HG03439 (cell line): ENCODE measurements at regions not wholly inside any gene's neighbourhood (a gene's known extent, or its start where the extent isn't known, plus 50 kb on each side); places are given as distances from the start of the nearest gene placed in this dataset.

Source experiments
- ATAC-seq: cut with Tn5 transposase; IDR thresholded peaks from one replicate; pipeline ENCODE4 v1.9.1; 2021; ENCODE audit warnings: mild to moderate bottlenecking, moderate library complexity; ENCODE audit not compliant: unreplicated experiment

DNA sequence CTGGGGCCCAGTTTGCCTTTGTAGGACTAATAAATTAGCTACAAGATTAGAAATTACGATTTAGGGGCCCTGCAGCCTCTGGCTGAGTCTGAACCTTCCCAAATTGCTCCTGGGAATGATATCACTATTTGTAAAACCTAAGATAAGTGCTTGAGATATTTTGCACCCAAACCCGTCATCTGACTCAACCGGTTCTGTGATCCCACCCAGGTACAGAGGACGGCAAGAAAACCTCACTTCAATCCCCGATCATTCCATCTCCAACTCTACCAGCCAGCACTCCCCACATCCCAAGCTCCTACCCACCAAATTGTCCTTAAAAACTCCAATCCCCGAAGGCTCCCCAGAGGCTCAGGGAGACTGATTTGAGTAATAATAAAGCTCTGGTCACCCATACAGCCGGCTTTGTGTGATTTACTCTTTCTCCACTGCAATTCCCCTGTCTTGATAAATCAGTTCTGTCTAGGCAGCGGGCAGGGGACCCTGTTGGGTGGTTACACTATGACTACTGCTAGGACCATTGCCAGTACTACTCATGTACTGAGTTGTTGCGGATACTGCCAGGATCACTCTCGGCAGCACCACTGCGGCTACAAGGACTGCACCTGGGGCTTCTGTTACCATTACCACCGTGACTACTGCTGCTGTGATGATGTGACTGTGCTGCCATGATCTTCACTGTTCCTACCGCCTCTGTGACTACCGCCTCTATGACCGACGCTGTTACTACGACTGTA is 73.1 kb downstream of the IRF8 start:
- no peak for ATAC-seq

DNA sequence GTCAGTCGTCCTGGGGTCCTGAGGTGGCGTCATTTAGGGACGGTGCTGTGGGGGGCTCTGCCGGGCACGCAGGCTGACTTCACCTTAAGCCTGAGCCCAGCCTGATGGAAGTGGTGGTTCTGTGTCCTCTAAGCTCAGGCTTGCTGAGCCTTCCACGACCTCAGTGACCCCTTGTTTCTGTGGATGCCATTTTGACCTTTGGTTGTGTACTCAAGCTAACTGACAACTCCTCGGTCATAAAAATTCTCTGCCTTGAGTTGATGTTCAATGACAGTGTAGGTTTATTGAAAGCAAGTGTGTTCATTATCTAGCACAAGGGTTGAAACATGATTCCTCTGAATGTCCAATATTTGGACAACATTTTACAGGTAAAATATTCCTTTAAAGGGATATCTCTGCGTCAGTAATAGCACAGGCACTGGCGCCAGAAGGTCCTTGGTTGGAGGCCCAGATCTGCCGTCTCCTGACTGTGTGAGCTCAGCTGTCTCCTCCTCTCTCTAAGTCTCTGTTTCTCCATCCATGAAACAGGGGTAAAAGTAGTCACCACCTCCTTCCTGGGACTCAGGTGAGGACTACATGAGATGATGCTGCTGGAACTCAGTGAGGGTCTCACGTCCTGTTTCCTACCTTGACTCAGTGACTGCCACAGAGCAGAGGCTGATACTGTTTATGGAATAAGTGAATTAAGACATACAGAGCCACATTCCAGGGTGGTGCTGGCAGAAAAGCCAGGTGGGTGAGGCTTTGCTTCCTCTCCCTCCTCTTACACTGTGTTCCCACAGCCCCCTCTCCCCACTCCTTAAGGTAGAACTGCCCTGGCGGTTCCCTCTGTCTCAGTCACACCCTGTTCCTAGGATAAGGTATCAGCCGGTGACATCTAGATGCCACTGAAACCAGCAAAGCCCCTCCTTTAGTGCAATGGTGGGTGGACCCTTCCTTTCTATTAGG is 75.7 kb downstream of the IRF8 start:
- no peak for ATAC-seq

DNA sequence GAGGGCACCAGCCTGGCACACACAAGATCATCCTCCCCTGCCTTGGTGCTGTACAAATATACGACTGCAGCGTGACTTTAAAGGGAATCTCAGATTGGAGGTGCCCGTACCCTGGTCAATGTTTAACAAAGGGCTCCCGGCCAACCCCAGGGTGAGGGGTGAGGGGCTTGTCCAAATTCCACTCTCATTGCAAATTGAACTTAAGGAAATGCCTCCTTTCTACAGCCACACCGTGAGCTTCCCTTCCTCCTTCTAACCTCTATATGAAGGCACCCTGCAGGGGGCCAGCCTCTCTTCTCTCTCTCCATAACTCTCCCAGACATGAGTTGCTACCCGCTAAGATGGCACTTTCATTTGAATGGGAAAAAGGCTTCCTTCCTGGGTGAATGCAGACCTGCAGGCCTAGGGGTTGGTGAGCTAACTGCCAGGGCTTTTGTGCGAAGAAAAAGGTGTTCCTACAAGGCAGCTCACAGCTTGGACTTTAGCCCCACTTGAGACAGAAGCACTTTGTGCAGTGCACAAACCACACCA is 76.6 kb downstream of the IRF8 start:
- no peak for ATAC-seq

DNA sequence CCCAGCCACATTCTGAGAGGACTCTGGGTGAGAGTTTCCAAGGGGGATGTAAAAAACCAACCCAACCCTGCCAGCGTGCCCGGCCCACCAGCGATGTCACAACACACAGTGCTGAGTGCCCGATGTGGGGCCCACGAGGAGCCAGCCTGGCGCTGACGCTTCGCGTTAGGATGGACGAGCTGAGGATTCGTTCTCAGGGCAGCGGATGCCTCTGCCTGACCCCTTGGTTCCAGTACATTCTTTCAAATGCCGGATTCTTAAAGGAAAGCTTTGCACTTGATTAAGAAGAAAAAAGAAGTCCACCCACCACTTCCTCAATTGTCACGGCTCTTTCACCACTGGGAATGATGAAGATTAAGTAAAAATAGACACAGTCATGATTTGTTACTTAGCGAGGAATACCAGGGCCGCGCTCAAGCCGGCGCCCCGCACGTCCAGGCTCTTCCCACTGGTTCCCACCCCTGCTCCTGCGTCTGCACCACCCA is 79.4 kb downstream of the IRF8 start:
- no peak for ATAC-seq

DNA sequence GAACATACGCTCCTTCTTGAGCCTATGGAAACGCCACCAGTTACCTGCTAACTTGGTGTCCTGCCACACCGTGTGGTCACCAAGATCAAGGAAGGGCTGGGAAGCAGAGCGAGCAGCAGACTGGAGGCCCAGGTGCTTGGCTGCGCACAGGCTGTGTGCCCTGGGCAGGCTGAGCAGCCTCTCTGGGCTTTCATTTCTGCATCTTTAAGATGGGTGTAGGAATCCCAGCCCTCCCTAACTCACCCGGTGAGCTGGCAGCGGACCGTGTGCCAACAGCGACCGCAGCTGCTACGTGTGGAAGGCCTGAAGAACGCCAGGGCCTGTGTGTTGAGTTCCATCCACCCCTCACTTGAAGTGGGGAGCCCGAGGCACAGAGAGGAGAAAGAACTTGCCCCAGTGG is 80.0 kb downstream of the IRF8 start:
- ATAC-seq, result no peak

DNA sequence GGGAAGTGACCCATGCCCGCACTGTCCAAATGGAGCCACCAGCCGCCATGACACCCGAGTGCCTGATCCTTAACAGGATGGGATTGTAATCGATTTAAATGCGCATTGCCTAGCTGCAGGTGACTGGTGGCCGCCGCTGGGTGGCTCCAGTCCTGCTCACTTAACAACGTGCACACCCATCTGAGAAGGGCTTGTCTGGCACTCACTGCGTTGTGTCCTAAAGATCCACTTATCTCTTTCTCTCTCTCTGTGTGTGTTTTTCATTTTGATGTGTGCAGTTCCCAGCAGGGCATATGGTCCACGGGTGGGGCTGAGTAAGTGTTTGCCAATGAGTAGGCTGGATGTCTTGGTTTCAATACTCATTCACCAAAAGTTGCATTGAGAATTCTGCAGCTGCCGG is 80.6 kb downstream of the IRF8 start:
- no peak for ATAC-seq

DNA sequence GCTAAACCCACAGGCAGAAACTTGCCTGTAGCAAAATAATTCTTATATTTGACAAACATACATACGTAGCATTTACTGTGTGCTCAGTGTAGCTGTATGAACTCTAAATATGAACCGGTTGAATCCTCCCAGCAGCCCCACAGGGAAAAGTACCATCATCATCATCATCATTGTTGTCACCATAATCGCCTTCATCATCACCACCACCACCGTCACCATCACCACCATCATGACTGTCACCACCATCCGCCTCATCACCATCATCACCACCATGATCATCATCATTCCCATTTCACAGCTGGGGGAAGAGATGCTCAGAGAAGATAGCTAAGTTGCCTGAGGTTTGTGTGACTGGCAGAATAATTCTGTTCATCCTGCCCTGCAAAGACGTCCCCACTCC is 81.7 kb downstream of the IRF8 start:
- ATAC-seq, result no peak

DNA sequence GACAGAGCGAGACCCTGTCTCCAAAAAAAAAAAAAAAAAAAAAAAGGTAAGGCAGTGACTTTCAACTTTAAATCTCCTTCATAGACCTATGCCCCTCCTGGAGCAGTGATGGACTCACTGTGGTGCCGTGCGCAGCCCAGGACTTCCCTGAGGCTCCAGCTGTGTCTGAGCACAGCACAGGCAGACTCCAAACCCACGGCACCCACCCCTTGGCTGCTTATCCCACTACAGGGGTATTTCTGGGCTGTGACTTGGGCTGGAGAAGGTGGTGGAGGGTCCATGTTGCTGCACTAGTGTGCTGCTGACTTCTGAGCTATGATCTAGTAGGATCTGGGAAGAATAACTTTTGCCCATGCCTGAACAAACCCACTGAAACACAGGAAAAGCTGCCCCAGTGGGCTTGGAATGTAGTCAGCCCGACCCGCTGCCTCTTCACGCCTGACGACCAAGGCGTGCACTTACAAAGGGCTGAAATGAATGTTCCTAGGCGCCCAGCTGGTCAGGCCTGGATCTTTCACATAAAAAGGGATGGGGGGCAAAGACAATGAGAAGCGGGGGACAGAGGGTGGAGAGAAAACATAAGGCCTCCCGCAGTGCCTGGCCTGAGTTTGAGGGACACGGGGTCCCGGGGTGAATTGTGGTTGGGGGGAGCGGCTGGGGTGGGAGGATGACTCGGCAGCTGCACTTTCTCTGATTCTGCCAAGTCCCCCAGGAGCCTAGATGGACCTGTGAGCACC is 83.0 kb downstream of the IRF8 start:
- no peak for ATAC-seq

DNA sequence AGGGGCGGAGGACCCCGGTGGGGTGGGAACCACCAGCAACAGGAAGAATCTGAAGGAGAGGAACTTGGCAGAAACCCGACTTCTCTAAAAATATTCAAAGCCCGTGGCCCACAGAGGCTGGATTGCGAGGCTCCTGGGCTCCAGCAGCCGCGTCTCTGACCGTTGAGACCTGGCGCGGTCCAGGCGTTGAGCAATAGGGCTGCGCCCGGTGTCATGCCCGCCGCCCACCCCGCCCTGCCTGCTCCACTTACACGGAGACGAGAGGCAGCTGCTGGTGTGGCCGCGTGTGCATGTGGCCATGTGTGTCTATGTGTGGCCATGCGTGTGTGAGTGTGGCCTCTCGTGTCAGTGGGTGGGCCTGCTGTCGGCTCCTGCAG is 83.6 kb downstream of the IRF8 start:
- no peak for ATAC-seq

DNA sequence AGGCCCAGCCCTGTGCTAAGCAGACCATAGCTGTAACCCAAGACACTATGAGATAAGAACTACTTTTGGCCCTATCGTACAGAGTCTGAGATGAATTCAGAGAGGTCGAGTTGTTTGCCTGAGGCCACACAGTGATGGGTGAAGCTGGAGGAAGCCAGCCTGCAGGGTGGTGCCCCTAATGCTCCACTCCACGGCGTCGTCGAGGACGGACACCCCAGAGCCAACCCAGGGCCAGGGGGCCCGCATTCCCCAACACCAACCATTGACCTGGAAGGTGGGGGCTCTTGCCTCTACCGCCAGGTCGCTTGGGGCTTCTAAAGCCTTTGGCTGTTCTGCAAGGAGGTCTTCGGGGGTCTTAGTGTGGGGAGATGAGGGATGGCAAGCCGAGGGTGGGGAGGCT is 84.1 kb downstream of the IRF8 start:
- no peak for ATAC-seq

DNA sequence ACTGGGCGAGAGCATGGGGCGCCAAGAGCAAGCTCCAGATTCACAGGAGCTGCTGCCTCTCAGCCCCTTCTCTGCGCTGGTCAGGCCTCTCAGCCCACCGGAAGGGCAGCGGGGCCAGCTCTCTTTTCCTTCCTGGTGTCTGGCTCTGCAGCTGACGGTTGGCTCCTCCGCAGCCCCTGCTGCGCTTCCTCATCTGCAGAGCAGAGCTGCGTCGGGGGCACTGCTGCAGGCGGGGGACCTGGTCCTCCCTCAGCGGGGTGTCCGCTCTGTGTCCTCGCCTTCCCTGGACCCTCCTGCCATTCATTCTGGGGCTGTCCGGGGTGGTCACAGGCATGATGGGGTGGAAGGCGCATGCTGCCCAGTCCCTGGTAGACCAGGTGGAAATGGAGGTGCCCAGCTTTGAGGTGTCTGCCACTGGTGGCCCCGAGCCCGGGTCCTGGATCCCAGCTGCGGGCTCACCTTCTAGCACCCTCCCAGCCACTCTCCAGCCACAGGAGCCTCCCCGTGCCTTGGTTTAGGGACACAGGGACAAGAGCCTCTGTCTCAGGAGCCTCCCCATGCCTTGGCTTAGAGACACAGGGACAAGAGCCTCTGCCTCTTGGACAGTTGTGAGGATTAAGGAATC is 84.8 kb downstream of the IRF8 start:
- no peak for ATAC-seq

DNA sequence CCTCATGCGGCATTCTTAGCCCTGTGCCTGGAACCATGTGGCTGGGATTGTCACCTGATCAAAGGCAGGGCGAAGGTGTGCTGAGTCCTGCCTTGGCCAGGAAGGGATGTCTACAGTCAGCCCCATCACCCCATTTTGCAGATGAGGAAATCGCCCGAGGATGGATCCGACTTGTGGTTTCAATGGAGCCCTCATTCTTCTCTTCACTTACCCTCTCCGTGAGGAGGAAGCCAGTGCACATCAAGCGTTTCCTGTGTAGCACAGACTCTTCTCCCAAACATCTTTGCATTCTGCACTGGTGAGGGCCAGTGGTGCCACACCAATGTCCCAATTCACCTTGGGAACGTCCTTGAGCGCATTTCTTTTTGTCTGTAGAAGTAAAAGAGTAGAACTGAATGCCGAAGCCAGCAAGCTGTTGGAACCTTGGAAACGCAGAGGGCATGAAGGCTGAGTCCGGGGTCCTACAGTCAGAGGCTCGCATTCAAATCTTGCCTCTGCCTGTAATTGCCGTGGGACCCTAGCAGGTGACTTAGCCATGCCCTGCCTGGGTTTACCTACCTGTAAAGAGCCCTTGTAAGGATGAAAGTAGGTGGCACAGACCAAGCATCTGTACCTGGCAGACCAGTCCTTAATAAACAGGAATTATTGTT is 85.4 kb downstream of the IRF8 start:
- ATAC-seq, result no peak

DNA sequence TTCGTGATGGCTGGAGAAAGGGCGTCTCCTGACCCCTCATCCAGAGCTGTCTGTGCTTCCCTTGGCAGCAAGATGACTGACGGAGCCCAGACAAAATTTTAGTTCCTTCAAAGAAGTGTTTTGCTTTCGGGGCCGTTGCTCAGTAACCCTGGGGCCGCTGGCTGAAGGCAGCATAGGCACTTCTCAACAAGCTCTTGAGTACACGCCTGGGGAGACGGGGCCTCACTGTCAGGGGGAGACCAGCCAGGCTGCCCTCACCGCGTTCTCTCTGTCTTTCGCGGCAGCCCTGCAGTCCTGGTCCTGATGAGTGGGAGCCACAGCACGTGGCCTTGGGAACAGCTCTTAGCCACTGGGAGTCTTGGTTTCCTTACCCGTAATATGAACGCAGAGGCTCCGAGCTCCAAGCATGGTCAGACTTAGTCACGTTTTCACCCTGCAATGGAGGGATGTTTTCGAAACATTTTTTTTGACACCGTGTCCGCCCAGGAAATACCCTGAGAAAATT is 86.0 kb downstream of the IRF8 start:
- no peak for ATAC-seq

DNA sequence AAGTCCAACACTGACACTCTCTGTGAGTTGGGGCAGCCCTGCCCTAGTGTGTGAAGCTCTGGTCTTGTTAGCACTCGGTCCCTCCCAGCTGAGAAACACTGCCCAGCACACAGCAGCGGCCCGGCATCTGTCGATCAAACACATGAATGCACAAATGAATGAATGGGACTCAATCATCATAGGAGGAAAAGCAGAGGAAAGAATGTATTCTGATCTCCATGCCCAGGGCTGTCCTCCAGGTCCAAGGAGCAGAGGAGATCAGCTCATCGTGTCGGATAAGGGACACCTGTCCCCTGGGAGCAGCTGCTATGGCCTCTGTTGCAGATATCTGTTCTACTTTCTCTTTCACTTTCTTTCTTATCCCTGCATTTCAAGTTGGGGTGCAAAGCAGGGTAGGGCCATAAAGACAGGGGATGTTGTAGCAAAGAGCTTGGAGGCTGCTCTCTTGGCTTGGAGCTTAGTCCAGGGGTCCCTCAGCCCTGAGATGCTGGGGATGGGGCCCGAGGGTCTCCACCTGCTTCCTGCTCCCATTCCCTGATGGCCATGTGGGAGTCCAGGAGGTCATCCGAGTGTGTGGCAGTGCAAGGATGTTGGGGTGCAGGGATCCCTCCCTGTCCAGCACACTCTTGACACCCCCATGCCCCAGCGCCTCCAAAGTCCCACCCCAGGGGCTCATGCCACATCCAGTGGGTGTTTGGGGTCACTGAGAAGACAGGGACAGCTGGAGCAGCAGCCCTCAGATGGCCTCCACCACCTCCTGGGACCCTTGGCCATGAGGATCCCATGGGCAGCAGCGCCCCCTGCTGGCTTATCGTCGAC is 88.2 kb downstream of the IRF8 start:
- ATAC-seq, result no peak

DNA sequence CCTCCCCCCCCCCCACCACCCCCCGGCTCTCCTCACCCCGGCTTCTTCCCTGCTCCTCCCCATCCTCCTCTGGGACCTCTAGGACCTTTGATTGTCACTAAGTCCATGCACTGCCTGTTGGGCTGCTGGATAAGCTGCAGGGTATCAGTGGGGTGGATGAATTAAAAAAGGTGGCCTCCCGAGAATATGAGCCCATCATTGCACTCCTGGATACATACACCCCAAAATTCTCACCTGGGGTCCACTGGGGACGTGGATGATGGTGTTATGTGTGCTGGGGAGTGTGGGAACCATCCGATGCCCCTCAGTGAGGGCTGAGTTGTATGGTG is 88.8 kb downstream of the IRF8 start:
- no peak for ATAC-seq

DNA sequence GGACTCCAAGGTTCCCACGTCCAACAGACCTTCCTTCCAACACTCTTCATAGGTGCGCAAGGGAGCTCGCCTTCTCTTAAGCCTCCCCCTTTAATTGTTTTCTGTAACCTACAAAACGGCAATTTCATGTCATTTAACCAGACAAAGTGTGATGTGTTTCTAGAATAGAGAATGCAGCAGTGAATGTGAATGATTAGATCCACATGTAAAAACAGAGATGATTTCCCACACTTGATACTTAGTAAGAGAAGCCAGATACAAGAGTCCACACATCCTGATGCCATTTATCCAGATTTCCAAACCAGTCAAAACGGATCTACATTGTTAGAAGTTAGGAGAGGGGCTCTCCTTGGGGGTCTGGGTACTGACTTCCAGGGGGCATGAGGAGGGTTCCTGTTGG is 89.3 kb downstream of the IRF8 start:
- ATAC-seq, result no peak

DNA sequence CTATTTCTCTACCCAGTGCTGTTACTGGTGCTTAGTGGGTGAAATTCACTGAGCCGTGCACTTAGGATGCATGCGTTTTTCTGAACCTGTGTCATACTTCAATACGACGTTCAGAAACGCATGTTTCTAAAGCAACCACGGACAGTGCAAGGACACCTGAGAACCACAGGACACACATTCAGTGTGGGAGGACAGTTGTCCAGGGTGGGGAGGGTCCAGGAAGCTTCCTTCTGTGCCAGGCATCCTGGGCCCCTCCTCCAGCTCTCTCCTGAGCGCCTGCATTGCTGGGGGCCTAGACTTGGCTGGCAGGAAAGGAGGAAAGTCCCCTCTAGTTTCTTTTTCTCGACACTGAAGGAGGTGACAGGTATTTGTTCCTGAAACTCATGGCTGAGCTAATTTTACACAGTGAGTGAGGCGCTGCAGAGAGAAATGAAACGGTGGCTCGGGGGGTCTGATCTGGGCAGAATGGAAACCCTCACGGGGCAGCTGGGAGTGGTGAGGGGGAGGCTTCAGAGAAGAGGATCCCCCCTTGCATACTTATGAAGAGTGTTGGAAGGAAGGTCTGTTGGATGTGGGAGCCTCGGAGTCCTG is 89.9 kb downstream of the IRF8 start:
- ATAC-seq, result peak; percentile 41

DNA sequence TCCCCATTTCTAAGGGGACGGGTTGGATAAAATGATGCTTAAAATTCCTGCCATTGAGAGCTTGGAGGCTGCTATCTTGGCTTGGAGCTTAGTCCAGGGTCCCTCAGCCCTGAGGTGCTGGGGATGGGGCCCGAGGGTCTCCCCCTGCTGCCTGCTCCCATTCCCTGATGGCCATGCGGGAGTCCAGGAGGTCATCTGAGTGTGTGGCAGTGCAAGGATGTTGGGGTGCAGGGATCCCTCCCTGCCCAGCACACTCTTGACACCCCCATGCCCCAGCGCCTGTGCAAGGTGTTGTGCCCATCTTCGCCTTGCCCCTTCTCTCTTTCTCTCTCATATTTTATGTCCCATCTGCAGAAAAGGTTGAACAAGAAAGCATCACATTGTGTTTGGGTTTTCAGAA is 90.4 kb downstream of the IRF8 start:
- no peak for ATAC-seq
